Right cardiac atrium (tissue), 5 donors: ENCODE measurements at regions not wholly inside any gene's neighbourhood (a gene's known extent, or its start where the extent isn't known, plus 50 kb on each side); places are given as distances from the start of the nearest gene placed in this dataset.
"Not testable (repeated sequence)": the region's sequence is repeated elsewhere in the genome, so short reads cannot be mapped to it uniquely, and the experiment has no call there.

ENCODE experiments used
- ATAC-seq, 2 donors: fragments of 200-7000 bp; cut with Tn5 transposase; one replicate each; pipeline versions ENCODE4 v1.8.0 to v1.9.1; 2020; ENCODE audit warnings: moderate library complexity in 2 of 2, mild to moderate bottlenecking in 1 of 2
- DNase-seq, 3 donors: peaks; one replicate each; pipeline ENCODE4 v3.0.0-alpha.2; 2020
- H3K27ac ChIP-seq: one replicate; pipeline ENCODE4 v1.5.1; 2013; ENCODE audit warnings: mild to moderate bottlenecking, low read length, control low read depth, moderate library complexity
- H3K27me3 ChIP-seq: one replicate; pipeline ENCODE4 v1.6.1; 2013; ENCODE audit not compliant: control insufficient read depth, insufficient read depth
- H3K4me1 ChIP-seq: one replicate; pipeline ENCODE4 v1.6.1; 2013; ENCODE audit warnings: low read length; ENCODE audit not compliant: control insufficient read depth, insufficient read depth
- H3K4me3 ChIP-seq: one replicate; pipeline ENCODE4 v1.5.1; 2013; ENCODE audit warnings: low read length, control low read depth
- H3K9me3 ChIP-seq: one replicate; pipeline ENCODE4 v1.6.1; 2013; ENCODE audit warnings: low read length; ENCODE audit not compliant: control insufficient read depth
- WGBS: extraction: QIAGEN DNeasy Blood & Tissue Kit; methylation state at CpG from one replicate; pipeline ENCODE4 v1.1.7; 2013; 5-methylcytosine and 5-hydroxymethylcytosine counted together
- intact Hi-C, 4 donors: fragments of 100-400 bp; cut with DNase I; formaldehyde crosslinking; loops; one replicate each; pipeline versions ENCODE4 v1.11.0 to v1.14.0; 2022 to 2023
- donor health status: healthy with polysubstance abuse.
- donor health status: DM: no; HTN: yes; CAD: no.
- donor health status: DM: no; HTN: no; CAD: no.
- donor health status: DM: no; HTN: yes; CAD: no; lungs with severe emphysema.
- donor health status: DM: yes; HTN: yes; CAD: no.

DNA sequence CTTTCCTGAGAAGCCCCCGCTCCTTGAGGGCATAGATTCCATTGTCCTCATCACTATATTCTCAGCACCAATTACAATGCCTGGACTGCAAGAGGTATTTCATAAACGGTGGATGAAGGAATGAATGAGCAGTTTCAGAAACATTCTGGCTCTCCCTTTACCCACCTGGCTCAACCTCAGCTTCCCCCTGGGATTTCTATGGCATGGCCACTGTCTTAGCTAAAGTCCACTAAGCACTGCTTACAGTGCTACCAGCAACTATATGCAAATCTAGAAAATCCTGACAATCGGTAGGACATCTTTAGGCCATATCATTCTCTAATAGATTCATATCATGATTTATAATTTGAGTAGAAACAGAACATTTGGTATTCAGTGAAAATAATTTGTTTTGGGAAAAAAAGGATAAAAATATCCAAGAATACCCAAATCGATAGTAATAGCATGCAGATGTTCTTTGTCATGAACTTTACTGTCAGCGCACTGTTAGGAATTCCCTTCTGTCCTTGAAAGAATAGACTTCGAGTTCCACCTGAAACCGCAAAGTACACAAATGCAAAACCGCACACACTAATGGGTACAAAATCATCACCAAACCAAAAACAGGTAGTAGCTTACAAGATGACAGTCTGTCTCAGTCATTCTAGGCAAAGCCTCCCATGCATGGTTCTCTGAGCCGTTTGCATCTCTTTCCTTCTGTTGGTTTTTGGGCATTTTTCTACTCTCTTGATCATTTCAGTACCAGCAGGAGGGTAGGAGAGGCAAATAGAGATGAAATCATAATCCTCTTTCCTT lies 303.6 kb upstream of the ID2 start:
- no peak for ATAC-seq
- H3K4me1 ChIP-seq = peaks cover 4% of the 10 kb centered on the region
- no peak overlapping the region for H3K4me3 ChIP-seq
- no peaks in the 10 kb centered on the region for H3K9me3 ChIP-seq
- no peak for DNase-seq
- WGBS = 94% methylated on average over 9 of the region's 9 CpGs
- intact Hi-C loops = no loop called here
- H3K27ac ChIP-seq = no peak overlapping the region
- H3K27me3 ChIP-seq = no peaks in the 10 kb centered on the region

DNA sequence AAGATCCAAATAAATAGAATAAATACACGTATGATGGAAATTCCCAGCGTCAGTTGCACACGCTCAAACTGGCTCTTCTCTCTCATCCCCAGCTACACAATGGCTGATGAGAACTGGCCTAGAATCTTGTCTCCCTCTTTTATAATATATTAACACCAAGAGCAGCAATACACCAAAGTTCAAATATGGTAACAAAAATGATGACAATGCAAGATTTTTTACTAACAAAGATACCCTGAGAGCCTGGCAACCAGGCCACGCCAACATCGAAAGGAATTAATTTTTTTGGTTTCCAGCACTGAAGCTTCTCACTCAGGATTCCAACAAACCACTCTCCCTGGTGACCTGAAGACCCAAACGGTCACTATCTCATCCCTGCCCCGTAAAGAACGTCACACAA lies 302.7 kb upstream of the ID2 start:
- H3K27me3 ChIP-seq = no peaks in the 10 kb centered on the region
- H3K4me1 ChIP-seq = peaks cover 4% of the 10 kb centered on the region
- 91% methylated on average over 8 of the region's 8 CpGs for WGBS
- H3K27ac ChIP-seq = no peak overlapping the region
- H3K9me3 ChIP-seq = no peaks in the 10 kb centered on the region
- intact Hi-C loops = no loop called here
- no peak overlapping the region for H3K4me3 ChIP-seq
- ATAC-seq (no peak), DNase-seq (no peak)

DNA sequence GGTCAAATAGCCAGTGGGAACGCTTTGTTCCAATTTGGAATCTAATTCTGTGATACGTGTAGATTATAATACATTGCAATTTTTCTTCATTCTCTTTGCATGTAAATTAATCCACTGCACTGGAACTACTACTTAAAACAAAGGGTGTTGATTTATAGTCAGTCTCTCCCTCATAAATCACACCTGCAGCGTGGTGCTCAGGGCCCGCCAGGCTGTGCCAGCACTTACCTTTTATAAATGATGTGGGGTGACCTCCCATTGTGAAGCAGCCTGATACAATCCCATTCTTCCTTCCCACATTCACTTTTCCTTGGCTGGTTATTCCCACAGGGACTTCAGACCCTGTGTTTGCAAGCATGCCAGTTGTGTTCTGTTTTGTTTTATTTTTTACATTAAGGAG lies 302.3 kb upstream of the ID2 start:
- Histone ChIP-seq H3K27ac (peak overlapping the region; percentile 89), H3K27me3 (no peaks in the 10 kb centered on the region), H3K4me3 (no peak overlapping the region), H3K4me1 (peaks cover 4% of the 10 kb centered on the region), H3K9me3 (no peaks in the 10 kb centered on the region)
- ATAC-seq (no peak), DNase-seq (no peak)
- WGBS = 80% methylated on average over 4 of the region's 4 CpGs
- intact Hi-C loops = no loop called here

DNA sequence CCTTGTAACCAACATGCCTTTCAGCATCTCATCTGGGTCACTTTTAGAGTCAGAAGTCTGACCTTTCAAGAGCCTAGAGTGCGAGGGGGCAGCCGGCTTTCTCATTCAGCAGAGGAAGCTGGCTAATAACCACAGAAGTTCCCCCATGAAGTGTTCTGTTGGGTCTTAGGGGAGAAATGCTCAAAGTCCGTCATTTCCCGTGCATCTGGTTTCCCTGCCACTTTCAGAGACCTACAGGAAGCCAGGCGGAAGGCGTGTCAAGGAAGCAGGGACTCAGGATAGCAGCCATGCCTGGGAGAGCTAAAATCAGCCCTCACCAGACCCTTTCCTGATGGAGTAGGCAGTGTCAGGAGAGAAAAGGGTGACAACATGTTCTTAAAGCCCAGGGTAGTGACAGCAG lies 301.8 kb upstream of the ID2 start:
- intact Hi-C loops = no loop called here
- Histone ChIP-seq H3K9me3 (no peaks in the 10 kb centered on the region), H3K27me3 (no peaks in the 10 kb centered on the region), H3K27ac (peak overlapping the region; percentile 89), H3K4me3 (no peak overlapping the region), H3K4me1 (peaks cover 4% of the 10 kb centered on the region)
- WGBS = 62% methylated on average over 6 of the region's 6 CpGs
- no peak for DNase-seq
- peak in 1 of 2 donors; percentile 81 for ATAC-seq

DNA sequence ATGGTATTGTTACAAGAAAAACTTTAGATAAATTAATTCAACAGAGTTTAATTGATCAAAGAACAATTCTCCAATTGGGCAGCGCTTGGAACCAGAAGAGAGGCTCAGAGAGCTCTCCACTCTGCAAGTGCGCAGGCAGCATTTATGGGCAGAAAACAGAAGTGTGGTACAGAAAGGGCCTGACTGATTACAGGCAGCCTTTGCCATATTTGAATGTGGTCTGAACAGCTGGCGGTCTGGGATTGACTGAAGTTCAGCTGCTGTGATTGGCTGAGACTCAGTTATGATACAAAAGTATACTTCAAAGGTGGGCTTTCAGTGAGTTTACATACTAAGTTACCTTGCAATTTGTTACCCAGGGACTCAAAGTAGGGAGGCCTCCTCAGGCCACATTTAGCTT lies 301.3 kb upstream of the ID2 start:
- 90% methylated on average over 3 of the region's 3 CpGs for WGBS
- intact Hi-C loops = no loop called here

DNA sequence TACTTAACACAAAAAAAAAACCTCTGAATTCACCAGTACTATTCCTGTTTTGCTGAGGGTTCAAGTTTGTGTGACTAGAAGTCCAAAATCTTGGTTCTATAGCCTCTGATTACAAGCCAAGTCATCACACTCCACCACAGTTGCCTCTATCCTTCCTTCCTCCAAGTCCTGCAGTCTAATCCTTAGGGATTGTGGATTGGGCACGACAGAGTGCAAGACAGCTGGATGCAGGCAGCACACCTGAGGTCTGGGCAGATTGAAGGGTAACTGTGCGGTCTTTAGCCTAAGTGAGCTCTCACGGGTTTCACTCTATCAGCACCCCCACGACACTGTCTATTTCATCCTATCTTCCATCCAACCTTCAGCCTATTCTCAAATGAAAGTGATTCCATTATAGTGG lies 299.4 kb upstream of the ID2 start:
- intact Hi-C loops = no loop called here
- Histone ChIP-seq H3K27me3 (no peaks in the 10 kb centered on the region), H3K4me1 (peaks cover 4% of the 10 kb centered on the region), H3K9me3 (no peaks in the 10 kb centered on the region), H3K27ac (no peak overlapping the region), H3K4me3 (no peak overlapping the region)
- no peak for ATAC-seq
- WGBS = 77% methylated on average over 4 of the region's 4 CpGs
- DNase-seq = no peak

More for the DNA sequence above, 301.3 kb upstream of the ID2 start:
- Histone ChIP-seq H3K27ac (peak overlapping the region; percentile 71), H3K27me3 (no peaks in the 10 kb centered on the region), H3K4me3 (no peak overlapping the region), H3K9me3 (no peaks in the 10 kb centered on the region), H3K4me1 (peaks cover 4% of the 10 kb centered on the region)
- ATAC-seq (no peak), DNase-seq (no peak)

DNA sequence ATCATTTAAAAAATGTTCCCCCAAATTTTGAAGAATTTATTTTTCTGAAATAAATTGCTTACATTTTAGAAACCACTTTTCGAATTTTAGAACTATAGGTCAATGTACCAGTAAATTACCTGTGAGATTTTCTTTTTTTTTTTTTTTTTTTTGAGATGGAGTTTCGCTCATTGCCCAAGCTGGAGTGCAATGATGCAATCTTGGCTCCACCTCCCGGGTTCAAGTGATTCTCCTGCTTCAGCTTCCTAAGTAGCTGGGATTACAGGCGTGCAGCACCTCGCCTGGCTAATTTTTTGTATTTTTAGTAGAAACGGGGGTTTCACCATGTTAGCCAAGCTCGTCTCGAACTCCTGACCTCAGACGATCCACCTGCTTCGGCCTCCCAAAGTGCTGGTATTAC lies 295.1 kb upstream of the ID2 start:
- H3K4me1 ChIP-seq, intact Hi-C loops, H3K27me3 ChIP-seq, ATAC-seq, H3K27ac ChIP-seq, H3K9me3 ChIP-seq, DNase-seq, H3K4me3 ChIP-seq: not testable (repeated sequence)
- 86% methylated on average over 10 of the region's 10 CpGs for WGBS

DNA sequence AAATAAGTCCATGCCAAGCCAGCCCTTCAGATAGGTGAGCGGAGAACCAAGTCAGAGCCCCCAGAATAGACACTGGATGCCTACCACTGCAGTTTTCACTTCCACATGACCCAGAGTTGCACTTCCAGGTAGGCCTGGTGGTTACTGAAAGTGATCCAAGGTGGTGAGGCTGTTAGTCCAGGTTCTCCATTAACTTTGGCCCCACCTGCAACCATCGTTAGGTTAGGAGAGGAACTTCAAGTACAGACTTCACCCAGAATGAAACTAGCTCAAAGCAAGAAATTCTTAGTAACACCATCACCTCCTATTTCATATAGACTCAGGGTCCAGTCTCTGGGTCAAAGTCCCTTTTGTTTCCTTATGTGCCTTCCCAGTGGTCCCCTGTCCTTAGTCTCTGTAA lies 293.1 kb upstream of the ID2 start:
- no peaks in the 10 kb centered on the region for H3K27me3 ChIP-seq
- no peak for DNase-seq
- intact Hi-C loops = no loop called here
- no peak overlapping the region for H3K4me3 ChIP-seq
- H3K27ac ChIP-seq = no peak overlapping the region
- 99% methylated on average over 2 of the region's 2 CpGs for WGBS
- no peaks in the 10 kb centered on the region for H3K4me1 ChIP-seq
- ATAC-seq = no peak
- H3K9me3 ChIP-seq = no peaks in the 10 kb centered on the region

DNA sequence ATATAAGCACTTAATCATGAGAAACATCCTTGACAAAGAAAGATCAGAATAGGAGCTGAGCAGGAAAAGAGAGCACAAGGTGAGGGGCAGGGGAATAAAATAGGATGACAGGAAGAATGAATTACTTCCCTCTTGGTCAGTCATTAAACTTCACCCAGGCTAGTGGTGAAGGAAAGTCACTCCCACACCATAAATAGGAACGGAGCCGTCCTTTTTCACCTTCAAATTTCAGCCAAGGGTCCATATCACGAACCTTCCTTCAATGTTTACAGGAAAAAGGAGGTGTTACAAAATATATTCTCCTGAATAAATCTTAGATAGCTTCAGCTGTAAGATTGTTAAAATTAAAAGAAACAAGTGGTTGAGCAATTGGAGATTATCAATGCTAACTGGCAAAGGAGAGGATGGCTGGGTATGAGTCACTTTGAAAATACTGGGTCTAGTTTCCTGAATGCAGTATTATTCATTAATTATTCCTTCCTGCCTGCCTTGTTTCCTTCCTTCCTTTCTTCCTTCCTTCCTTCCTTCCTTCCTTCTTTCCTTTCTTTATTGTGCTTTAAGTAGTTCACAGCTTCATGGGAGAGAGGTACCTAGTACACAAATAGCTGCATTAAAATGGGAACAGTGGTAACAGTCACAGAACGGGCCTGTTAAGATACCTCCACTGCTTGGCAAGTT lies 292.3 kb upstream of the ID2 start:
- Histone ChIP-seq H3K9me3 (no peaks in the 10 kb centered on the region), H3K27me3 (no peaks in the 10 kb centered on the region), H3K4me3 (no peak overlapping the region), H3K27ac (no peak overlapping the region), H3K4me1 (no peaks in the 10 kb centered on the region)
- 29% methylated on average over 4 of the region's 4 CpGs for WGBS
- intact Hi-C loops = no loop called here
- ATAC-seq (peak; percentile 44 to 63), DNase-seq (no peak)

DNA sequence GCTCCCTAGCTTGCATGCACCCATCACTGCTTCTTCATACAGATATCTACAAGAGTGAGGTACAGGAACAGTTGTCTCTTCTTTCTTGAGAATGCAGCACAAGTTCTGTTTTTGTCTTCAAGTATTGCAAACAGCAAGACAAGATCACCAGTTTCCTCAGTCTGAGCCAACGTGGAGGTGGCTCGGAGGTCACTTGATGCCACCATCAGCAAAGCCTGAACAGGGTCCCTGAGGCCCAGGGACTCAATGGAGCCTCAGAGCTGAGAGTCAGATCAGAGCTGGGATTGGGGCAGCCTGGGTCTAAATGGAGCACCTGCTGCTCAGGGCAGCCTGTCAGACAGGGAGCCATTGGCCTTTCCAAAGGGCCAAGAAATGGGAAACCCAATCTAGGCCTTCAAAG lies 290.7 kb upstream of the ID2 start:
- no peaks in the 10 kb centered on the region for H3K9me3 ChIP-seq
- no peaks in the 10 kb centered on the region for H3K27me3 ChIP-seq
- intact Hi-C loops = no loop called here
- DNase-seq = no peak
- no peak for ATAC-seq
- H3K27ac ChIP-seq = no peak overlapping the region
- H3K4me3 ChIP-seq = no peak overlapping the region
- no peaks in the 10 kb centered on the region for H3K4me1 ChIP-seq
- 98% methylated on average over 2 of the region's 2 CpGs for WGBS

DNA sequence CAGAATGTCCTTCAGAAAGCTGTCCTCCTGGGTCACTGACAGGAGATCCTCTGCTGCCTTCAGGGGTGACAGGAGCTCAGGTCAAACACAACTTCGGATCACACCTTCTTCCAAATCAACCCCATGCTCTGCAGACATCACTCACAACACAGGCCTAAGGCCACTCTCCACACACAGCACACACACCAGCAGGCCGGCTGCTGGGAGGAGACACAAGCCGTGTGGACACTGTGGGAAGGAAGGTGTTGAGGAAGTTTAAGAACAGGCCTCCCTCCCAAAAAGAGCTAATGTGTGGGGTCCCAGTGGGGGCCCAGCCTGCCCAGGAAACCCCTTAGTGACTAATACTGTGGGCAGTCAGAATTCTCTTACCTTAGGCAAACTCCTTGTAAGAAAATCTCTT lies 290.3 kb upstream of the ID2 start:
- DNase-seq = no peak
- no peak for ATAC-seq
- Histone ChIP-seq H3K9me3 (no peaks in the 10 kb centered on the region), H3K27ac (no peak overlapping the region), H3K4me3 (no peak overlapping the region), H3K27me3 (no peaks in the 10 kb centered on the region), H3K4me1 (no peaks in the 10 kb centered on the region)
- intact Hi-C loops = no loop called here
- 94% methylated on average over 3 of the region's 3 CpGs for WGBS
